Stomach smooth muscle (tissue), 2 donors: ENCODE measurements at regions not wholly inside any gene's neighbourhood (a gene's known extent, or its start where the extent isn't known, plus 50 kb on each side); places are given as distances from the start of the nearest gene placed in this dataset.

ENCODE experiments used
- H3K27ac ChIP-seq: one replicate; pipeline ENCODE4 v1.7.0; 2013; ENCODE audit warnings: mild to moderate bottlenecking, low read length, inconsistent platforms
- H3K27me3 ChIP-seq, 2 donors: one replicate each; pipeline ENCODE4 v1.7.0; 2013; ENCODE audit warnings: low read length in 2 of 2; ENCODE audit not compliant: insufficient read depth in 2 of 2, control insufficient read depth in 1 of 2
- H3K36me3 ChIP-seq, 2 donors: one replicate each; pipeline ENCODE4 v1.7.0; 2013; ENCODE audit warnings: low read length in 2 of 2; ENCODE audit not compliant: control insufficient read depth in 2 of 2, insufficient read depth in 2 of 2
- H3K4me1 ChIP-seq: one replicate; pipeline ENCODE4 v1.7.0; 2013; ENCODE audit warnings: low read length; ENCODE audit not compliant: control insufficient read depth, insufficient read depth
- H3K4me3 ChIP-seq, 2 donors: one replicate each; pipeline ENCODE4 v1.7.0; 2013; ENCODE audit warnings: low read length in 2 of 2
- H3K9ac ChIP-seq, 2 donors: one replicate each; pipeline ENCODE4 v1.7.0; 2013; ENCODE audit warnings: low read length in 2 of 2, mild to moderate bottlenecking in 1 of 2
- H3K9me3 ChIP-seq, 2 donors: one replicate each; pipeline ENCODE4 v1.7.0; 2013; ENCODE audit warnings: low read length in 2 of 2; ENCODE audit not compliant: control insufficient read depth in 2 of 2
- donor health status: healthy.
- donor health status: Pancreatic carcinoma.

- no peaks in the 10 kb centered on the region for H3K9me3 ChIP-seq
- H3K27ac ChIP-seq, result no peak overlapping the region
- no peaks in the 10 kb centered on the region for H3K4me1 ChIP-seq
- no peak overlapping the region for H3K9ac ChIP-seq
- H3K27me3 ChIP-seq, result no peaks in the 10 kb centered on the region
- H3K4me3 ChIP-seq, result no peak overlapping the region
- H3K36me3 ChIP-seq, result no peaks in the 10 kb centered on the region
These were observed 83.8 kb upstream of the ATP10B start for GRCh38 chr5:160935776-160936175.

DNA sequence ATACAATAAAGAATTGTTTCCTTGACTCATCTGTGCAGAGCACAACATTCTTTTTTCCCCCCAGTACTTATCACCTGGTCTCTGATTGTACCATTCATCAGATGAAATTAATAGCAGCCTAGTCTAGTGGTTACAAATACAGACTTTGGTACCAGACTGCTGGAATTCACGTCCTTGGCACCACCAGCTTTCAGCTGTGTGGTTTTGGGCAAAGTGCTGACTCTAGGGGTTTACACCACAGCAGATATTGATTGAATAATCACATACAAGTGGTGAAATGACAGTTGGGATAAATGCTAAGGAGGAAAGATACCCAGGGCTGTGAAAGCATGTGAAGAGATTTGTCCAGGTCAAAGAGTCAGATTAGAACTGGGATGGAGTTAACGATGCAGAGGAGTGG lies 79.3 kb upstream of the ATP10B start:
- Histone ChIP-seq H3K9ac (no peak overlapping the region), H3K27ac (no peak overlapping the region), H3K4me3 (no peak overlapping the region), H3K36me3 (no peaks in the 10 kb centered on the region), H3K27me3 (no peaks in the 10 kb centered on the region), H3K9me3 (no peaks in the 10 kb centered on the region), H3K4me1 (no peaks in the 10 kb centered on the region)

- no peak overlapping the region for H3K27ac ChIP-seq
These were observed 78.4 kb upstream of the ATP10B start for GRCh38 chr5:160930406-160930805.

GRCh38 chr5:160929906-160930305 lies 77.9 kb upstream of the ATP10B start:
- H3K27me3 ChIP-seq, result no peaks in the 10 kb centered on the region
- no peak overlapping the region for H3K4me3 ChIP-seq
- H3K9ac ChIP-seq, result no peak overlapping the region
- no peaks in the 10 kb centered on the region for H3K9me3 ChIP-seq
- H3K36me3 ChIP-seq, result no peaks in the 10 kb centered on the region
- H3K27ac ChIP-seq, result no peak overlapping the region
- H3K4me1 ChIP-seq, result no peaks in the 10 kb centered on the region

More at GRCh38 chr5:160930406-160930805, 78.4 kb upstream of the ATP10B start:
- no peaks in the 10 kb centered on the region for H3K27me3 ChIP-seq
- no peak overlapping the region for H3K9ac ChIP-seq
- no peaks in the 10 kb centered on the region for H3K9me3 ChIP-seq
- H3K4me3 ChIP-seq, result no peak overlapping the region
- H3K4me1 ChIP-seq, result no peaks in the 10 kb centered on the region
- H3K36me3 ChIP-seq, result no peaks in the 10 kb centered on the region

DNA sequence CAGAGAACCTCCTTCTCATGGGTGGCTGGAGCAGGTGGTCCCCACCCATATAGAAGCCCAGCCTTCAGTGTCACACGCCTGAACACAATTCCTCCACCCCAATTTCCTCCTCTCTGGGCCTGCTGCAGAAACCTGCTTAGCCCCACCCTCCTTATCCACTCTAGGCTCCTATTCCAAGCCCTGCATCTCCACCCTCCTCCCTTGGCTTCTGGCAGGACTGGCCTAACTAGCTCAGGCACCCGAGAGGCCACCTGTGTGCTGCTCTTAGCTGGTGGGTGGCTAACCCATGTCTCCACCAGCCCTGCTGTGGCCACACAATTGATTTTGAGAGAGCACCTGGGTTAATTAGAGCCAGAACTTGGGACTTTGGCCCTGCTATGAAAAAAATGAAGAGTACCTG lies 77.3 kb upstream of the ATP10B start:
- Histone ChIP-seq H3K36me3 (no peaks in the 10 kb centered on the region), H3K4me1 (no peaks in the 10 kb centered on the region), H3K9ac (no peak overlapping the region), H3K27me3 (no peaks in the 10 kb centered on the region), H3K4me3 (no peak overlapping the region), H3K27ac (no peak overlapping the region), H3K9me3 (no peaks in the 10 kb centered on the region)

GRCh38 chr5:160926428-160926827 lies 74.4 kb upstream of the ATP10B start:
- Histone ChIP-seq H3K4me3 (no peak overlapping the region), H3K9me3 (no peaks in the 10 kb centered on the region), H3K27ac (no peak overlapping the region), H3K36me3 (no peaks in the 10 kb centered on the region), H3K27me3 (no peaks in the 10 kb centered on the region), H3K4me1 (no peaks in the 10 kb centered on the region), H3K9ac (no peak overlapping the region)

DNA sequence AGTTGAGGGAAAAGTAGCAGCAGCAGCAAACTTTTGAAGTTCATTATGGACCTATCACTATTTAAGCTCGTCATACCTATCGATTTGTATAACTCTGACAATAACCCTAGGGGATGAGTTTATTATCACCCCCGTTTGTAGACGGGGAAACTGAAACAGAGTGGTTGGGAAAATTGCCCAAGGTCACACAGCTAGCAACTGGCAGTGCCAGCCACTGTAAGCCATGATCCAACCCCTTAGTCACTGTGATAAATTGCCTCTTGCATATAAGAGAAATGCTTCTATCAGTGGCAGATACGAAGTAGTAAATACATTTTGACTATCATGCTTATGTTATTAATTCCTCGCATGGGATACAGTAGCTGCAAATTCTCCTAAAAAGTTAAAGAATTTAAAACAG lies 73.3 kb upstream of the ATP10B start:
- no peaks in the 10 kb centered on the region for H3K36me3 ChIP-seq
- no peak overlapping the region for H3K4me3 ChIP-seq
- H3K4me1 ChIP-seq, result no peaks in the 10 kb centered on the region
- no peak overlapping the region for H3K9ac ChIP-seq
- H3K9me3 ChIP-seq, result no peaks in the 10 kb centered on the region
- no peaks in the 10 kb centered on the region for H3K27me3 ChIP-seq
- H3K27ac ChIP-seq, result no peak overlapping the region

GRCh38 chr5:160923936-160924710 lies 72.1 kb upstream of the ATP10B start:
- Histone ChIP-seq H3K4me1 (no peaks in the 10 kb centered on the region), H3K27ac (no peak overlapping the region), H3K9ac (no peak overlapping the region), H3K4me3 (no peak overlapping the region), H3K36me3 (no peaks in the 10 kb centered on the region), H3K9me3 (no peaks in the 10 kb centered on the region), H3K27me3 (no peaks in the 10 kb centered on the region)

DNA sequence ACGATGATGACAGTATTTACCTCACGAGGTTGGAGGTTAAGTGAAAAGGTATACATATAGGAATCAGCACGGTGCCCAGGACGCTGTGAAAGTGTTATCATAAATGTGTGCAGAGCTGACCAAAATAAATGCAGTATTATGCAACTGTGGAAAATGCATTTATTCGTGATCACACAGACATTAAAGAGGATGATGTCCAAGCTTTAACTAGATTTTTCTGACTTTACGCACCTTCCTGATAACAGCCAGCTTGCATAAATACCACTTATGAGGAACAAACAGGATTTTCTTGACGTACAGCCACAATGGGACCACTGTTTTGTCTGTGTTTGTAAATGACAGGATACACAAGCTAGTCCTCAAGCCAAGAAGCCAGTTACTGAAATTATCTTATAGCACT lies 71.4 kb upstream of the ATP10B start:
- Histone ChIP-seq H3K4me1 (no peaks in the 10 kb centered on the region), H3K9ac (no peak overlapping the region), H3K36me3 (no peaks in the 10 kb centered on the region), H3K4me3 (no peak overlapping the region), H3K27me3 (no peaks in the 10 kb centered on the region), H3K27ac (no peak overlapping the region), H3K9me3 (no peaks in the 10 kb centered on the region)

- Histone ChIP-seq H3K9ac (no peak overlapping the region), H3K4me1 (no peaks in the 10 kb centered on the region), H3K27me3 (no peaks in the 10 kb centered on the region), H3K9me3 (no peaks in the 10 kb centered on the region), H3K4me3 (no peak overlapping the region), H3K36me3 (no peaks in the 10 kb centered on the region), H3K27ac (no peak overlapping the region)
These were observed 70.3 kb upstream of the ATP10B start for GRCh38 chr5:160922311-160922710.

GRCh38 chr5:160921423-160922285 lies 69.6 kb upstream of the ATP10B start:
- Histone ChIP-seq H3K27me3 (no peaks in the 10 kb centered on the region), H3K9ac (no peak overlapping the region), H3K36me3 (no peaks in the 10 kb centered on the region), H3K4me1 (no peaks in the 10 kb centered on the region), H3K9me3 (no peaks in the 10 kb centered on the region), H3K27ac (no peak overlapping the region), H3K4me3 (no peak overlapping the region)
